ENCODE measurements at regions not wholly inside any gene's neighbourhood (a gene's known extent, or its start where the extent isn't known, plus 50 kb on each side); places are given as distances from the start of the nearest gene placed in this dataset.

DNA sequence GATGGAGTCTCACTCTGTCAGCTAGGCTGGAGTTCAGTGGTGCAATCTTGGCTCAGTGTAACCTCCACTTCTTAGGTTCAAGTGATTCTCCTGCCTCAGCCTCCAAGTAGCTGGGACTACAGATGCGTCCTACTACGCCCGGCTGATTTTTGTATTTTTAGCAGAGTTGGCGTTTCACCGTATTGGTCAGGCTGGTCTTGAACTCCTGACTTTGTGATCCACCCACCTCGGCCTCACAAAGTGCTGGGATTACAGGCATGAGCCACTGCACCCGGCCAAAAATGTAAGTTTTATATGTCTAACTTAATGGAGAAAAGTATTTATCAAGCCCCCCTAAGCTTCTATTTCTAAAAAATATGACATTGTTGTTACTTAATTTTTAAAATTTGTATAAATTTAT, 98.2 kb upstream of the RIOK2 start:
- in situ Hi-C loops (cut with HindIII; ENCODE audit: low pct_unique_long_range_greater_than_20kb, low sequenced_read_pairs): no loop called here
- intact Hi-C loops (cut with micrococcal nuclease; ENCODE audit: unreplicated experiment): no loop called here
- no peaks in the 10 kb centered on the region for H3K9me3 ChIP-seq (ENCODE audit: control insufficient read depth, insufficient read depth, low read depth, low read length)
- POLR2A ChIA-PET: no interaction called here
- no peaks in the 10 kb centered on the region for H3K36me3 ChIP-seq (ENCODE audit: control insufficient read depth, insufficient read depth, low read length)
- no TSS peak for BruUV-seq (replicated peaks)
- no peak overlapping the region for H3K4me3 ChIP-seq (ENCODE audit: low read depth in 2 of 2, low read length in 2 of 2)
- H3K27ac ChIP-seq (ENCODE audit: low read length): no peak overlapping the region
- CTCF ChIA-PET: no interaction called here
- no peaks in the 10 kb centered on the region for H3K4me1 ChIP-seq (ENCODE audit: control insufficient read depth, insufficient read depth, low read length)
- H3K27me3 ChIP-seq (ENCODE audit: control insufficient read depth, insufficient read depth, low read length): no peaks in the 10 kb centered on the region
- TF ChIP-seq, protein P1, sequence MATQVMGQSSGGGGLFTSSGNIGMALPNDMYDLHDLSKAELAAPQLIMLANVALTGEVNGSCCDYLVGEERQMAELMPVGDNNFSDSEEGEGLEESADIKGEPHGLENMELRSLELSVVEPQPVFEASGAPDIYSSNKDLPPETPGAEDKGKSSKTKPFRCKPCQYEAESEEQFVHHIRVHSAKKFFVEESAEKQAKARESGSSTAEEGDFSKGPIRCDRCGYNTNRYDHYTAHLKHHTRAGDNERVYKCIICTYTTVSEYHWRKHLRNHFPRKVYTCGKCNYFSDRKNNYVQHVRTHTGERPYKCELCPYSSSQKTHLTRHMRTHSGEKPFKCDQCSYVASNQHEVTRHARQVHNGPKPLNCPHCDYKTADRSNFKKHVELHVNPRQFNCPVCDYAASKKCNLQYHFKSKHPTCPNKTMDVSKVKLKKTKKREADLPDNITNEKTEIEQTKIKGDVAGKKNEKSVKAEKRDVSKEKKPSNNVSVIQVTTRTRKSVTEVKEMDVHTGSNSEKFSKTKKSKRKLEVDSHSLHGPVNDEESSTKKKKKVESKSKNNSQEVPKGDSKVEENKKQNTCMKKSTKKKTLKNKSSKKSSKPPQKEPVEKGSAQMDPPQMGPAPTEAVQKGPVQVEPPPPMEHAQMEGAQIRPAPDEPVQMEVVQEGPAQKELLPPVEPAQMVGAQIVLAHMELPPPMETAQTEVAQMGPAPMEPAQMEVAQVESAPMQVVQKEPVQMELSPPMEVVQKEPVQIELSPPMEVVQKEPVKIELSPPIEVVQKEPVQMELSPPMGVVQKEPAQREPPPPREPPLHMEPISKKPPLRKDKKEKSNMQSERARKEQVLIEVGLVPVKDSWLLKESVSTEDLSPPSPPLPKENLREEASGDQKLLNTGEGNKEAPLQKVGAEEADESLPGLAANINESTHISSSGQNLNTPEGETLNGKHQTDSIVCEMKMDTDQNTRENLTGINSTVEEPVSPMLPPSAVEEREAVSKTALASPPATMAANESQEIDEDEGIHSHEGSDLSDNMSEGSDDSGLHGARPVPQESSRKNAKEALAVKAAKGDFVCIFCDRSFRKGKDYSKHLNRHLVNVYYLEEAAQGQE (IDR thresholded peaks at IDR 0.05; ENCODE audit: insufficient read depth in 1 of 2, low read depth in 2 of 2, low read length in 1 of 2): no peak
- TF ChIP-seq POLR2AphosphoS5 (IDR thresholded peaks at IDR 0.05; ENCODE audit: low read depth, low read length): no peak
- no peak for TF ChIP-seq TCF7L2 (IDR thresholded peaks at IDR 0.05; ENCODE audit: low read depth, low read length)
- TF ChIP-seq SIN3A (IDR thresholded peaks at IDR 0.05; ENCODE audit: borderline replicate concordance, insufficient read depth, low read depth, low read length): no peak
- TF ChIP-seq, protein P2, sequence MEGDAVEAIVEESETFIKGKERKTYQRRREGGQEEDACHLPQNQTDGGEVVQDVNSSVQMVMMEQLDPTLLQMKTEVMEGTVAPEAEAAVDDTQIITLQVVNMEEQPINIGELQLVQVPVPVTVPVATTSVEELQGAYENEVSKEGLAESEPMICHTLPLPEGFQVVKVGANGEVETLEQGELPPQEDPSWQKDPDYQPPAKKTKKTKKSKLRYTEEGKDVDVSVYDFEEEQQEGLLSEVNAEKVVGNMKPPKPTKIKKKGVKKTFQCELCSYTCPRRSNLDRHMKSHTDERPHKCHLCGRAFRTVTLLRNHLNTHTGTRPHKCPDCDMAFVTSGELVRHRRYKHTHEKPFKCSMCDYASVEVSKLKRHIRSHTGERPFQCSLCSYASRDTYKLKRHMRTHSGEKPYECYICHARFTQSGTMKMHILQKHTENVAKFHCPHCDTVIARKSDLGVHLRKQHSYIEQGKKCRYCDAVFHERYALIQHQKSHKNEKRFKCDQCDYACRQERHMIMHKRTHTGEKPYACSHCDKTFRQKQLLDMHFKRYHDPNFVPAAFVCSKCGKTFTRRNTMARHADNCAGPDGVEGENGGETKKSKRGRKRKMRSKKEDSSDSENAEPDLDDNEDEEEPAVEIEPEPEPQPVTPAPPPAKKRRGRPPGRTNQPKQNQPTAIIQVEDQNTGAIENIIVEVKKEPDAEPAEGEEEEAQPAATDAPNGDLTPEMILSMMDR (IDR thresholded peaks at IDR 0.05): no peak
- no peak for DNase-seq (ENCODE audit: low read depth, low spot score)
- ATAC-seq: no peak

DNA sequence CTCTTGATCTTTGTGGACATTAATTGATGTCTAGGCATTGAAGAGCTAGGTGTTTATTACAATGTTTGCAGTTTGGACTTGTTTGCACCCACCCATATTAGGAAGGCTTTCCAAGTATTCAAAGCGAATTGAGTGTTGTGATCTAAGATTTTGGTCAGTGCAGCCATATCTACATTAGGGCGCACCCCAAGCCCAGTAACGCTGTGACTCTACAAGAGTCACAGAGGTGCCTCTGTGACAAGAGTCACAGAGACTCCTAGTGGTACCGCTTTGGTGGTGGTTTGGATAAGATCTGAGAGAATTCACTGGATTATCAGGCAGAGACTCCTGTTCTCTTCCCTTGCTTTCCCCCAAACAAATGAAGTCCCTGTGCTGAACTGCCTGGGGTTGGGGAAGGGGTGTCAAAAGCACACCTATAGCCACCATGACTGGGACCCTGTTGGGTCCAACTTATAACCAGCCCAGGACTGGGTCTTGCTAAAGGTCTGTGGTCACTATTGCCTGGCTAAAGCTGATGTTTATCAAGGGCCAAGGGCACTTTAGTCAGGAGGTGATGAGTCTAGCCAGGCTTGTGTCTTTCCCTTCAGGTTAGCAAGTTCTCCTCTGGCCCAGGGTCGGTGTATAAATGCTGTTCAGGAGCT, 114.1 kb upstream of the RIOK2 start:
- DNase-seq (ENCODE audit: low read depth, low spot score): peak; percentile 22
- ChIA-PET CTCF (interaction anchor here (0.7 kb wide), 2 partner anchors 55 to 1193 kb away, joined by 3 to 4 read pairs; no protein-coding TSS in a partner anchor), POLR2A (no interaction called here)
- no peak overlapping the region for H3K27ac ChIP-seq (ENCODE audit: low read length)
- H3K4me3 ChIP-seq (ENCODE audit: low read depth in 2 of 2, low read length in 2 of 2): no peak overlapping the region
- no peaks in the 10 kb centered on the region for H3K4me1 ChIP-seq (ENCODE audit: control insufficient read depth, insufficient read depth, low read length)
- H3K36me3 ChIP-seq (ENCODE audit: control insufficient read depth, insufficient read depth, low read length): no peaks in the 10 kb centered on the region
- no peaks in the 10 kb centered on the region; the same call in 1 of the 2 replicates for H3K9me3 ChIP-seq (ENCODE audit: control insufficient read depth, insufficient read depth, low read depth, low read length)
- TF ChIP-seq, protein P2 (IDR thresholded peaks at IDR 0.05): peak; percentile 67
- no peak for TF ChIP-seq TCF7L2 (IDR thresholded peaks at IDR 0.05; ENCODE audit: low read depth, low read length)
- no peak for TF ChIP-seq SIN3A (IDR thresholded peaks at IDR 0.05; ENCODE audit: borderline replicate concordance, insufficient read depth, low read depth, low read length)
- TF ChIP-seq, protein P1 (IDR thresholded peaks at IDR 0.05; ENCODE audit: insufficient read depth in 1 of 2, low read depth in 2 of 2, low read length in 1 of 2): no peak
- no peak for TF ChIP-seq POLR2AphosphoS5 (IDR thresholded peaks at IDR 0.05; ENCODE audit: low read depth, low read length)
- ATAC-seq: peak; percentile 93
- no peaks in the 10 kb centered on the region for H3K27me3 ChIP-seq (ENCODE audit: control insufficient read depth, insufficient read depth, low read length)
- intact Hi-C loops (cut with micrococcal nuclease; ENCODE audit: unreplicated experiment): no loop called here
- no TSS peak for BruUV-seq (replicated peaks)
- in situ Hi-C loops (cut with HindIII; ENCODE audit: low pct_unique_long_range_greater_than_20kb, low sequenced_read_pairs): no loop called here
